MCF 10A (cell line): ENCODE measurements at regions not wholly inside any gene's neighbourhood (a gene's known extent, or its start where the extent isn't known, plus 50 kb on each side); places are given as distances from the start of the nearest gene placed in this dataset.
A peak's percentile ranks its signal among the peaks of the same experiment; 100 is the strongest.

ENCODE experiments used
- BruUV-seq: library from RNA; stranded (reverse); fragments of 400-500 nt; replicated peaks from 2 replicates; lab custom pipeline; 2021; lab: Mats Ljungman, UMichigan
- CTCF ChIA-PET: fragments of 300-600 bp; sonication (Branson Sonifier 250); formaldehyde crosslinking; extraction: SDS; loops from one replicate; lab custom pipeline; 2021; ENCODE audit warnings: antibody characterized with exemption, inconsistent platforms; lab: Yijun Ruan, JAX
- POLR2A ChIA-PET: fragments of 300-600, 350-650 bp; sonication (Branson Sonifier 250); formaldehyde crosslinking; extraction: SDS; loops from one replicate; lab custom pipeline; 2020; ENCODE audit warnings: antibody characterized with exemption, inconsistent platforms; lab: Yijun Ruan, JAX
- DNase-seq: peaks from one replicate; pipeline ENCODE4 v3.0.0-alpha.2; 2018; ENCODE audit not compliant: unreplicated experiment
- H3K27ac Mint-ChIP-seq: one replicate; pipeline ENCODE4 v1.8.0; 2022; ENCODE audit warnings: mild to moderate bottlenecking, low read depth, mixed read lengths; ENCODE audit not compliant: unreplicated experiment
- H3K27me3 Mint-ChIP-seq: one replicate; pipeline ENCODE4 v1.8.0; 2022; ENCODE audit warnings: mixed read lengths; ENCODE audit not compliant: insufficient read depth, unreplicated experiment
- H3K36me3 Mint-ChIP-seq: one replicate; pipeline ENCODE4 v1.8.0; 2022; ENCODE audit warnings: mild to moderate bottlenecking, moderate library complexity, mixed read lengths; ENCODE audit not compliant: insufficient read depth, unreplicated experiment
- H3K4me1 Mint-ChIP-seq: one replicate; pipeline ENCODE4 v1.8.0; 2022; ENCODE audit warnings: mixed read lengths; ENCODE audit not compliant: insufficient read depth, unreplicated experiment
- H3K4me3 Mint-ChIP-seq: one replicate; pipeline ENCODE4 v1.8.0; 2022; ENCODE audit warnings: mild to moderate bottlenecking, moderate library complexity, mixed read lengths; ENCODE audit not compliant: unreplicated experiment
- H3K9me3 Mint-ChIP-seq: one replicate; pipeline ENCODE4 v1.8.0; 2022; ENCODE audit warnings: mixed read lengths; ENCODE audit not compliant: unreplicated experiment
- intact Hi-C: fragments of 100-400 bp; cut with micrococcal nuclease; formaldehyde crosslinking; loops from 2 replicates; pipeline ENCODE4 v1.14.1; 2022
- TF ChIP-seq, protein P1 (sequence below): fragments of 200-600 bp; IDR thresholded peaks from one replicate; pipeline ENCODE4 v1.8.0; 2022; ENCODE audit warnings: antibody characterized with exemption, mild to moderate bottlenecking; ENCODE audit not compliant: unreplicated experiment

DNA sequence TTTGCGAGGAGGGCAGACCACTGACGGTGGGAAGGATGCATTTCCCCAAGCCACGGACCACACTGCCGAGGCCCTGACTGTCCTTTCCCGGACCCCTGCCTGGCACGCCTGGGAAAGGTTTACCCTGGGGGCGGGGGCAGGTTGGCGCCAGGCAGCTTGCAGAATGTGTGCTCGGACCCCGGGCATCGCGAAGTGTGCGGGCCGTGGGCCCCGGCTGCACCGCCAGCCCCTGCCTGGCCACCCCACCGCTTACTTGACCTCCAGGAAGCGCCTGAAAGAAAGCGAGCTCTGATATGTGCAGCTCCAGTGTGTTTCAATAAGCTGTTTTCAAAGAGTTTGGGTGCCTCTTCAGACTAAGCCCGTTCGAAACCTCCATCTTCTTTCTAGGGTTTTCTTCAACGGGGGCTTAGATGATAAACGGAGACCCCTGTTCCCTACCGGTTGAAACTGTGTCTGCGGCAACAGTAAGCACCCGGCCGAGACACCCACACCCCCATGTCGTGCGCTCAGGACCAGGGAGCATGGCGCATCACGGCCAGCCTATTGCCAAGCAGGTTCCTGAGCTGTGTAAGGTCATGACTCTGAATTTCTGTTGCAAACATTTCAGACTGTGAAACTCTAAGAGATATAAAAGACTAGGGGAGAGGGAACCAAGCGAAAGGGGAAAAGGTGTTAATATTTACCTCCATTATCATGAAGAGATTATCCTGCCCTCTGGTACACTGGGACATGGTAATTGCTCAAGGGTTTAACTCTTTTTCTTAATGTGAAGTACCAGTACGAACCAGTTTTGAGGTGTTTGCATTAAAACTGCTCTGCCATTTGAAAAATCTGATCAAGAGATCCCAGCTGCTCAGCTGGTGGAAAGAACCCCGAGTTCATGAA lies 231.2 kb upstream of the FOXQ1 start:
- no peak for DNase-seq
- peaks cover 14% of the 10 kb centered on the region for H3K4me1 Mint-ChIP-seq
- TF ChIP-seq, protein P1, sequence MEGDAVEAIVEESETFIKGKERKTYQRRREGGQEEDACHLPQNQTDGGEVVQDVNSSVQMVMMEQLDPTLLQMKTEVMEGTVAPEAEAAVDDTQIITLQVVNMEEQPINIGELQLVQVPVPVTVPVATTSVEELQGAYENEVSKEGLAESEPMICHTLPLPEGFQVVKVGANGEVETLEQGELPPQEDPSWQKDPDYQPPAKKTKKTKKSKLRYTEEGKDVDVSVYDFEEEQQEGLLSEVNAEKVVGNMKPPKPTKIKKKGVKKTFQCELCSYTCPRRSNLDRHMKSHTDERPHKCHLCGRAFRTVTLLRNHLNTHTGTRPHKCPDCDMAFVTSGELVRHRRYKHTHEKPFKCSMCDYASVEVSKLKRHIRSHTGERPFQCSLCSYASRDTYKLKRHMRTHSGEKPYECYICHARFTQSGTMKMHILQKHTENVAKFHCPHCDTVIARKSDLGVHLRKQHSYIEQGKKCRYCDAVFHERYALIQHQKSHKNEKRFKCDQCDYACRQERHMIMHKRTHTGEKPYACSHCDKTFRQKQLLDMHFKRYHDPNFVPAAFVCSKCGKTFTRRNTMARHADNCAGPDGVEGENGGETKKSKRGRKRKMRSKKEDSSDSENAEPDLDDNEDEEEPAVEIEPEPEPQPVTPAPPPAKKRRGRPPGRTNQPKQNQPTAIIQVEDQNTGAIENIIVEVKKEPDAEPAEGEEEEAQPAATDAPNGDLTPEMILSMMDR, result no peak
- H3K27ac Mint-ChIP-seq, result peak overlapping the region; percentile 71
- no peaks in the 10 kb centered on the region for H3K36me3 Mint-ChIP-seq
- no TSS peak for BruUV-seq
- POLR2A ChIA-PET, result interaction anchor here (0.8 to 1.4 kb wide), 3 partner anchors 42 to 232 kb away, joined by 3 to 4 read pairs (median 3); no protein-coding TSS in a partner anchor
- H3K4me3 Mint-ChIP-seq, result no peak overlapping the region
- H3K27me3 Mint-ChIP-seq, result no peaks in the 10 kb centered on the region
- H3K9me3 Mint-ChIP-seq, result no peaks in the 10 kb centered on the region
- CTCF ChIA-PET, result interaction anchor here (0.6 to 1.2 kb wide), 3 partner anchors 52 to 230 kb away, joined by 3 read pairs; no protein-coding TSS in a partner anchor
- intact Hi-C loops, result loop anchor here (5.0 to 10.0 kb wide), 2 partner anchors 52 to 234 kb away; partner anchors contain the start of gene FOXQ1

DNA sequence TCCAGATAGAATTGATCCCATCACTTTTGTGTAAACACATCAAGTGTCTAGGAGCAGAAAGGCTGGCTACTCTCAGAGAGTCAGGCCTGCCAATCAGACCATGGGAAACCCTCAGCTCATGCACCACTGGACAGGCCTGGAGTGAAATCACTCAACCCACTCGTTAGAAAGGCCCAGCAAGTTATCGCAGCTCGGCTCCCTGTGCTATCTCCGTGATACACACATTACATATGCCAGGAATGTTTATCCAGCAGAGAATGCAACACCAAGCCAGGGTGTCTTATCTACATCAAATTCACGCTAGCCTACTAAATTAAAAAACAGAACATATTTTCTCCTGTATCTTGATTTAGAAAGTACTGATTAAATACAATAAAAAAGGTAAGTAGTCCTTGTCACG lies 232.4 kb upstream of the FOXQ1 start:
- no peaks in the 10 kb centered on the region for H3K9me3 Mint-ChIP-seq
- POLR2A ChIA-PET, result no interaction called here
- H3K27me3 Mint-ChIP-seq, result no peaks in the 10 kb centered on the region
- no peak overlapping the region for H3K4me3 Mint-ChIP-seq
- DNase-seq, result no peak
- intact Hi-C loops, result no loop called here
- no peak overlapping the region for H3K27ac Mint-ChIP-seq
- peaks cover 14% of the 10 kb centered on the region for H3K4me1 Mint-ChIP-seq
- H3K36me3 Mint-ChIP-seq, result no peaks in the 10 kb centered on the region
- TF ChIP-seq, protein P1, result no peak
- BruUV-seq, result no TSS peak
- CTCF ChIA-PET, result no interaction called here

DNA sequence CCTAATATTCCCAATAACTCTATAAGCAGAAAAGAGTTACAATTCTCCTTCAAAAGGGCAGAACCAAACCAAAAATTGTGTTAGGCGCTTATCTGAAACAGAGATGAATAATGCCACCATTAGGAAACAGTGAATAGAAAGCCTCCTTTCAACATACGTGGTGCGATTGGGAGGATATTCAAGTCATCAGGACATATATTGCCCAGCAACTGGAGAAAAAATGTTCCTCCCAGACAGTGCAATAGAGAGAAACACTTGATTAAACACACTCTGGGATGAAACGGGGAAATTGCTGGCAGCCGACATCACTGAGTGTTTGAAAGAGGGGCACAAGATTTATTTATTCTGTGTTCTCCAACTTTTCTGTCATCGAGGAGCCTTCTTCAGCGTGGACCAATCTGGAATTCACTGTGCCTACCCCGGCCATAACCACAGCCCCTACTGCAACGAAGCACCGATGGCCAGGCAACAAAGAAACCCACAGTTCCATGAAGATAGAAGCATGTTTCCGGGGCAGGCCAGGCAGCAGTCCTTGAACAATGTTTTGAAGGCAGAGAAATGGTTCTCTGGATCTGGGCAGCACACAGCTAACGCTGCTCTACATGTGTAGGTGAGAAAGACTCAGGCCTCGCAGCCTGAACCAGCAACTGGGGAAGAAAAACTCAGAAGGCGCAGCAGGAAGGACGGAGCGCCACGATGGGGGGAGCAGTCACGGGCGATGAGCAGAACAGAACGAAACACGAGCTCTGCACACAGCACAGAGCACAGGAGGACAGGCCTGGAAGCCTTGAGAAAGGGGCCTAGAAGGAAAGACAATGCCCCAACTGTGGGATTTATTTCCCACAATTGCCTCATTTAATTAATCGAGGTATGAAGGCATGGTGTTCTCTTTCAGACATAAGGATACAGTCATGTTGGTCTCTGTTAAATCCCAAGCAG lies 234.2 kb upstream of the FOXQ1 start:
- no TSS peak for BruUV-seq
- ChIA-PET CTCF (no interaction called here), POLR2A (no interaction called here)
- Mint-ChIP-seq H3K27me3 (no peaks in the 10 kb centered on the region), H3K27ac (no peak overlapping the region), H3K4me1 (peaks cover 14% of the 10 kb centered on the region), H3K36me3 (no peaks in the 10 kb centered on the region), H3K9me3 (no peaks in the 10 kb centered on the region), H3K4me3 (no peak overlapping the region)
- no peak for DNase-seq
- TF ChIP-seq, protein P1, result no peak
- intact Hi-C loops, result no loop called here
